Central memory CD8-positive, alpha-beta T cell (primary cell): ENCODE measurements at regions not wholly inside any gene's neighbourhood (a gene's known extent, or its start where the extent isn't known, plus 50 kb on each side); places are given as distances from the start of the nearest gene placed in this dataset.

Experiments
- ATAC-seq: fragments of 150-1000 bp; cut with Tn5 transposase; replicated peaks from 2 replicates; pipeline ENCODE4 v1.10.0; 2022; ENCODE audit warnings: mild to moderate bottlenecking, moderate FRiP score, moderate number of reproducible peaks; ENCODE audit not compliant: poor library complexity, severe bottlenecking; ENCODE audit errors: extremely low read depth
- DNase-seq, 2 donors: peaks; one replicate each; pipeline ENCODE4 v3.0.0; 2021; ENCODE audit warnings: low spot score in 2 of 2
- H3K27ac Mint-ChIP-seq: one replicate; pipeline ENCODE4 v1.8.0; 2022; ENCODE audit warnings: low read depth, mild to moderate bottlenecking, moderate library complexity, mixed read lengths
- H3K27me3 Mint-ChIP-seq: one replicate; pipeline ENCODE4 v1.8.0; 2022; ENCODE audit warnings: mixed read lengths
- H3K36me3 Mint-ChIP-seq: one replicate; pipeline ENCODE4 v1.8.0; 2022; ENCODE audit warnings: mild to moderate bottlenecking, moderate library complexity, mixed read lengths; ENCODE audit not compliant: insufficient read depth
- H3K4me1 Mint-ChIP-seq: one replicate; pipeline ENCODE4 v1.8.0; 2022; ENCODE audit warnings: mixed read lengths
- H3K4me3 Mint-ChIP-seq: one replicate; pipeline ENCODE4 v1.8.0; 2022; ENCODE audit warnings: mild to moderate bottlenecking, moderate library complexity, mixed read lengths
- H3K9me3 Mint-ChIP-seq: one replicate; pipeline ENCODE4 v1.8.0; 2022; ENCODE audit warnings: mixed read lengths

GRCh38 chr4:135605076-135605475 is 1403.5 kb upstream of the PABPC4L start:
- no peaks in the 10 kb centered on the region for H3K27me3 Mint-ChIP-seq
- H3K36me3 Mint-ChIP-seq = no peaks in the 10 kb centered on the region
- peaks cover 9% of the 10 kb centered on the region for H3K9me3 Mint-ChIP-seq
- no peak overlapping the region for H3K27ac Mint-ChIP-seq
- no peak overlapping the region for H3K4me3 Mint-ChIP-seq
- DNase-seq = no peak
- H3K4me1 Mint-ChIP-seq = no peaks in the 10 kb centered on the region
- ATAC-seq = no peak

GRCh38 chr4:135604531-135604930 is 1402.9 kb upstream of the PABPC4L start:
- Mint-ChIP-seq H3K36me3 (no peaks in the 10 kb centered on the region), H3K27ac (no peak overlapping the region), H3K9me3 (peaks cover 9% of the 10 kb centered on the region), H3K4me1 (no peaks in the 10 kb centered on the region), H3K27me3 (no peaks in the 10 kb centered on the region), H3K4me3 (no peak overlapping the region)
- DNase-seq (no peak), ATAC-seq (no peak)

GRCh38 chr4:135601351-135601750 is 1399.8 kb upstream of the PABPC4L start:
- H3K4me3 Mint-ChIP-seq = no peak overlapping the region
- H3K36me3 Mint-ChIP-seq = no peaks in the 10 kb centered on the region
- no peak overlapping the region for H3K27ac Mint-ChIP-seq
- no peak for DNase-seq
- H3K4me1 Mint-ChIP-seq = no peaks in the 10 kb centered on the region
- H3K27me3 Mint-ChIP-seq = no peaks in the 10 kb centered on the region
- peaks cover 10% of the 10 kb centered on the region for H3K9me3 Mint-ChIP-seq
- no peak for ATAC-seq

- ATAC-seq (no peak), DNase-seq (no peak)
- no peaks in the 10 kb centered on the region for H3K36me3 Mint-ChIP-seq
- peaks cover 10% of the 10 kb centered on the region for H3K9me3 Mint-ChIP-seq
- H3K4me1 Mint-ChIP-seq = no peaks in the 10 kb centered on the region
- H3K27ac Mint-ChIP-seq = no peak overlapping the region
- H3K4me3 Mint-ChIP-seq = no peak overlapping the region
- no peaks in the 10 kb centered on the region for H3K27me3 Mint-ChIP-seq
Observed at GRCh38 chr4:135598151-135598550, 1396.6 kb upstream of the PABPC4L start.

GRCh38 chr4:135594521-135594920 is 1392.9 kb upstream of the PABPC4L start:
- ATAC-seq (no peak), DNase-seq (no peak)
- Mint-ChIP-seq H3K27me3 (no peaks in the 10 kb centered on the region), H3K27ac (no peak overlapping the region), H3K36me3 (no peaks in the 10 kb centered on the region), H3K9me3 (peaks cover 22% of the 10 kb centered on the region), H3K4me3 (no peak overlapping the region), H3K4me1 (no peaks in the 10 kb centered on the region)

- peaks cover 2% of the 10 kb centered on the region for H3K36me3 Mint-ChIP-seq
Observed at GRCh38 chr4:135575041-135575440, 1373.5 kb upstream of the PABPC4L start.

GRCh38 chr4:135573251-135573650 is 1371.7 kb upstream of the PABPC4L start:
- H3K4me3 Mint-ChIP-seq = no peak overlapping the region
- peaks cover 2% of the 10 kb centered on the region for H3K36me3 Mint-ChIP-seq
- peaks cover 6% of the 10 kb centered on the region for H3K9me3 Mint-ChIP-seq
- no peak overlapping the region for H3K27ac Mint-ChIP-seq
- no peak for DNase-seq
- no peaks in the 10 kb centered on the region for H3K27me3 Mint-ChIP-seq
- ATAC-seq = no peak
- H3K4me1 Mint-ChIP-seq = no peaks in the 10 kb centered on the region

More at GRCh38 chr4:135575041-135575440, 1373.5 kb upstream of the PABPC4L start:
- DNase-seq (no peak), ATAC-seq (no peak)
- Mint-ChIP-seq H3K9me3 (peaks cover 6% of the 10 kb centered on the region), H3K27ac (no peak overlapping the region), H3K4me3 (no peak overlapping the region), H3K27me3 (no peaks in the 10 kb centered on the region), H3K4me1 (no peaks in the 10 kb centered on the region)

- no peak for ATAC-seq
- H3K27ac Mint-ChIP-seq = no peak overlapping the region
- H3K4me1 Mint-ChIP-seq = no peaks in the 10 kb centered on the region
- no peak for DNase-seq
- H3K27me3 Mint-ChIP-seq = no peaks in the 10 kb centered on the region
- peaks cover 5% of the 10 kb centered on the region for H3K9me3 Mint-ChIP-seq
- no peak overlapping the region for H3K4me3 Mint-ChIP-seq
- H3K36me3 Mint-ChIP-seq = no peaks in the 10 kb centered on the region
Observed at GRCh38 chr4:135564090-135564489, 1362.5 kb upstream of the PABPC4L start.

- Mint-ChIP-seq H3K36me3 (no peaks in the 10 kb centered on the region), H3K27me3 (no peaks in the 10 kb centered on the region), H3K4me3 (no peak overlapping the region), H3K27ac (no peak overlapping the region), H3K9me3 (peaks cover 22% of the 10 kb centered on the region), H3K4me1 (no peaks in the 10 kb centered on the region)
- no peak for ATAC-seq
- DNase-seq = no peak
Observed at GRCh38 chr4:135553213-135553612, 1351.6 kb upstream of the PABPC4L start.

GRCh38 chr4:135552131-135552530 is 1350.5 kb upstream of the PABPC4L start:
- Mint-ChIP-seq H3K9me3 (peaks cover 22% of the 10 kb centered on the region), H3K27me3 (no peaks in the 10 kb centered on the region), H3K4me1 (no peaks in the 10 kb centered on the region), H3K27ac (no peak overlapping the region), H3K36me3 (no peaks in the 10 kb centered on the region), H3K4me3 (no peak overlapping the region)
- DNase-seq (no peak), ATAC-seq (no peak)

- Mint-ChIP-seq H3K4me1 (no peaks in the 10 kb centered on the region), H3K4me3 (no peak overlapping the region), H3K36me3 (no peaks in the 10 kb centered on the region), H3K27ac (no peak overlapping the region), H3K9me3 (peaks cover 17% of the 10 kb centered on the region), H3K27me3 (no peaks in the 10 kb centered on the region)
- ATAC-seq (no peak), DNase-seq (no peak)
Observed at GRCh38 chr4:135548711-135549110, 1347.1 kb upstream of the PABPC4L start.

GRCh38 chr4:135545616-135546317 is 1344.2 kb upstream of the PABPC4L start:
- DNase-seq (no peak), ATAC-seq (no peak)
- Mint-ChIP-seq H3K27me3 (no peaks in the 10 kb centered on the region), H3K9me3 (peaks cover 5% of the 10 kb centered on the region), H3K36me3 (no peaks in the 10 kb centered on the region), H3K4me3 (no peak overlapping the region), H3K27ac (no peak overlapping the region), H3K4me1 (no peaks in the 10 kb centered on the region)

GRCh38 chr4:135538698-135539097 is 1337.1 kb upstream of the PABPC4L start:
- no peak for DNase-seq
- no peak for ATAC-seq
- Mint-ChIP-seq H3K4me3 (no peak overlapping the region), H3K9me3 (peaks cover 6% of the 10 kb centered on the region), H3K27me3 (no peaks in the 10 kb centered on the region), H3K36me3 (no peaks in the 10 kb centered on the region), H3K4me1 (no peaks in the 10 kb centered on the region), H3K27ac (no peak overlapping the region)
